ENCODE measurements at regions not wholly inside any gene's neighbourhood (a gene's known extent, or its start where the extent isn't known, plus 50 kb on each side); places are given as distances from the start of the nearest gene placed in this dataset.
"Not testable (repeated sequence)": the region's sequence is repeated elsewhere in the genome, so short reads cannot be mapped to it uniquely, and the experiment has no call there.

DNA sequence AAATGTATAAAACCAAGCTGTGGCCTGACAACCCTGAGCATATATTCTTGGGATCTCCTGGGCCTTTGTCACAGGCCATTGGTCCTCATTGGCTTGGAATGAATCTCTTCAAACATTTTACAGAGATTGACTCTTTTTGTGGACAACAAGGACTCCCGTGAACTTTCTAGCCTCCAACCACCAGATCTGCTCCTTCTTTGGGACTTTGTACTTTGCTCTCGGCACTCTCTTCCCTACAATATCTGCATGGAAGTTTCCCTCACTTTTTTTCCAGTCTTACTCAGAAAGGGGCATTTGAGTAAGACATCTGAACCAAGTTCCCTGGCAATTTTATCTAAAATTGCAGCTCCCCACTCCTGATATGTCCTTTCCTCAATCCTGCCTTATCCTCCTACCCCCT is 158.8 kb downstream of the PHLDA1 start:
- DNase-seq (ENCODE audit: low read depth in 3 of 3), result no peak

DNA sequence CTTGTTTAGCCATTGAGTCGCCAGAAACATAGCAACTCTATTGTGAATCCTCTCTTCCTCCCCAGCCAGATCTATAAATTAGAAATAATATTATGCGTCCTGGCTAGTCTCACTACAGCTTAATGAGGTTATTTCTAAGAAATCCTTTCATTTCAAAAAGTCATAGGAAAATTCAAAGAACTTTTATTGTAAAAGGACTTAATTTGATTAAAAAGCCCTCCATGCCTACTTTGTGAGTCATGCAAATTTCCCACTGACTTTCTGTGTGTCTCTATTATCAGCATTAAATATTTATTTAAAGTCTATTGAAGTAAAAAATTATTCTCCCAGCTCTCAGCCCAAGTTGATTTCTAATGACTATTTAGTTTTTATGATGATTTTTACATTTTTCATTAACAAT is 160.7 kb downstream of the PHLDA1 start:
- DNase-seq (ENCODE audit: low read depth in 3 of 3), result no peak

DNA sequence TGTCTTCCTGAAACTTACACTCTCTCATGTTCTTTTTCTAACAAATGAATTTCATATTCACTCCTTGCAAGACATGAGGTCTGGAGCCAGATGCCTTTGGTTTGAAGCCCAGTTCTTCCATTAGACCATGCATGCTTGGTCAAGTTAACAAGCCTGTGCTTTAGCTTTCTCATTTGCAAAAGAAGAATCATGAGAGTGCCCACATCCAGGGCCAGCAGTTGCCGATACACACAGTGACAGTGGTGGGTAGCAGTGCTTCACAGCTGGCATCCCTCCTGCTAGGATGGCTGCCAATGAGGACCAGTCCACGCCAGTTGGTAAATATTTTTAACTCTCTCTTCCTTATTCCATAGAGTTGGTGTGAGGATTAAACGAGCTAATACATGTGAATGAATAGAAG is 163.1 kb downstream of the PHLDA1 start:
- DNase-seq (ENCODE audit: low read depth in 3 of 3), result no peak

GRCh38 chr12:75865315-75865714 is 166.3 kb downstream of the PHLDA1 start:
- no peak for DNase-seq (ENCODE audit: low read depth in 3 of 3)

- no peak for DNase-seq (ENCODE audit: low read depth in 3 of 3)
Observed at GRCh38 chr12:75864161-75864560, 167.4 kb downstream of the PHLDA1 start.

- DNase-seq (ENCODE audit: low read depth in 3 of 3), result no peak
Observed at GRCh38 chr12:75863533-75863932, 168.0 kb downstream of the PHLDA1 start.

- DNase-seq (ENCODE audit: low read depth in 3 of 3), result no peak
Observed at GRCh38 chr12:75862692-75863471, 168.7 kb downstream of the PHLDA1 start.

- DNase-seq (ENCODE audit: low read depth in 3 of 3), result no peak
Observed at GRCh38 chr12:75859868-75860267, 171.7 kb downstream of the PHLDA1 start.

GRCh38 chr12:75856235-75856634 is 175.3 kb downstream of the PHLDA1 start:
- no peak for DNase-seq (ENCODE audit: low read depth in 3 of 3)

GRCh38 chr12:75855360-75855759 is 176.2 kb downstream of the PHLDA1 start:
- no peak for DNase-seq (ENCODE audit: low read depth in 3 of 3)

GRCh38 chr12:75854681-75855309 is 176.8 kb downstream of the PHLDA1 start:
- no peak for DNase-seq (ENCODE audit: low read depth in 3 of 3)

DNA sequence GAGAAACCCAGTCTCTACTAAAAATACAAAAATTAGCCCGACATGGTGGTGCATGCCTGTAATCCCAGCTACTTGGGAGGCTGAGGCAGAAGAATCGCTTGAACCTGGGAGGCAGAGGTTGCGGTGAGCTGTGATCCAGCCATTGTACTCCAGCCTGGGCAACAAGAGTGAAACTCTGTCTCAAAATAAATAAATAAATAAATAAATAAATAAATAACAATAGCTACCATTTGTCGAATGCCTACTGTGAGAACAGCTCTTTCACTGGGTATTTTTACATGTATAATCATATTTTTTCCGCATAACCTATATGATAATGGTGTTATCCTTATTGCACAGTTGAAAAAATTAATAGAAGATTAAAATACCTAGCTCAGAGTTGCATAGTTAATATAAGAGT is 177.4 kb downstream of the PHLDA1 start:
- DNase-seq (ENCODE audit: low read depth in 3 of 3), result not testable (repeated sequence)

DNA sequence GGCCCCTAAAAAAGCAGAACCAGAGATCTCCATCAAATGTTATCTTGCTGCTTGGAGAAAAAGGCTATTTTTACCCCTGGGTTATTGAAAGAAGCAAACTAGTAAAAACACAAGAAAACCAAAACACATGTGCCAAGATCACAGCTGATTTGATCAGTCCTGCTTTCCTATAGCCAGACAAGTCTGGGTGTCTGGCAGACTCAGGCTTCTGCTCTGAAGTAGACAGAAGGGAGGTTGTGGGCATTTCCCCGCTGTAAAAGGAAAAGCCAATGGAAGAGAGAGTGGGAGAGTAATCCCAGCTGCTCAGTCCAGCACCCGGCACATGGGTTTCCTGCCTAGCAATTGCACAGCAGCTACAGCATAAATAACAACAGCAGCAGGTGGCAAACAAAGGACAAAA is 177.9 kb downstream of the PHLDA1 start:
- no peak for DNase-seq (ENCODE audit: low read depth in 3 of 3)

GRCh38 chr12:75852956-75853355 is 178.6 kb downstream of the PHLDA1 start:
- no peak for DNase-seq (ENCODE audit: low read depth in 3 of 3)

DNA sequence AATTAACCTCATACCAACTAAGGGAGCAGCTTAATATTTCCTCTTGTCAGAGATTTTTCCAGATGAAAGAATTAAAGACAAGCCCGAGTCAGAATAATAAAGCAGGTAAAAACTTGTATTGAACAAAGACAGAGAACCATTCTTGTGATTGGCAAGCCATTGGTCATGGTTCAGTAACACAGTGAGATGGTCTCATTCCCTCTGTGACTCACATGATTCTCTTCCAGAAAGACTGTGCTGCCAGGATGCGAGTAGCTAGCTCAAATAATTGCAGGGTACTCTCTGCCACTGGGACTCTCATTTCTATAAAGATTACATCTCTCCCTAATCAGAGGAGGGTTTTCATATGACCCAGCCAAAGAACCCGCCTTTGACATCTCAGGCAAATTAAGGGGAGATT is 179.4 kb downstream of the PHLDA1 start:
- DNase-seq (ENCODE audit: low read depth in 3 of 3), result no peak

GRCh38 chr12:75850721-75851462 is 180.7 kb downstream of the PHLDA1 start:
- DNase-seq (ENCODE audit: low read depth in 3 of 3), result no peak

DNA sequence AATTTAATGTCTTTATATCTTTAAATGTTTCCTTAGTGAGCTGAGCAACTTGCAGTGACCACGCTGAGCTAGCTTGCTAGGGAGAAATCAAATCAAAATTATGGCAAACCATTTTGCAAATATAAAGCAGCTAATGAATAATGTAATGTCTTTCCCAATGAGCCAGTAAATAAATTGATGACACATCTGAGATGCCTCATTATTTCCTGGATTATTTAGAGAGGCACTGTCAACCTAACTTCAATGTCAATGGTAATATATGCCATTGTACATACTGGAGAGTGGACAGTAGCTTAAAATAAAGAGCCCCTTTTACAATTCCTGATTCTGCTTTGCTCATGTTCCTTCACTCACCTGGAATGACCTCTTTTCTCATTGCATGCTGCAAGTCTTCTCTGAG is 182.6 kb downstream of the PHLDA1 start:
- DNase-seq (ENCODE audit: low read depth in 3 of 3), result no peak

DNA sequence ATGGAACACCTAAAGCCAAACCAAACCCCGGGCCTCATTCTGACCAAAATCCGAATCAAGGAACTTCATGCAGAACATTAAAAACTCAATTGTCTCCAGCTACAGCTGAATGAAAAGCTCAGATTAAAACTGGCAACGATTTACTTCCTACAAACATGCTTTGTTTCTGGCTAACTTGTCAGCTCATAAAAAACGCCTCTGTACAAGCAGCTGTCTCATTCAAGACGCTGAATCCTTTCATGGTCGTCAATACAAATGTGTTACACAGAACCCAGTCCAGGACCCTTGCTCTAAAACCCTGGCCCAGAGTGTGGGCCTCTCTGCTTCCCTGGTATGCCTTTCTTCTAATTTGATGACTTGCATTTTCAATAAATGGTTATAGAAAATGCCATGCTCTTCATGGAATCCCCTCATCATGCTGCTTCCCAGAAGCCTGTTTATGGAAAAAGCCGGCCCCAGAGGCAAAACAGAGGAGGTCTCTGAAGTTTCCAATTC is 183.1 kb downstream of the PHLDA1 start:
- DNase-seq (ENCODE audit: low read depth in 3 of 3), result no peak

DNA sequence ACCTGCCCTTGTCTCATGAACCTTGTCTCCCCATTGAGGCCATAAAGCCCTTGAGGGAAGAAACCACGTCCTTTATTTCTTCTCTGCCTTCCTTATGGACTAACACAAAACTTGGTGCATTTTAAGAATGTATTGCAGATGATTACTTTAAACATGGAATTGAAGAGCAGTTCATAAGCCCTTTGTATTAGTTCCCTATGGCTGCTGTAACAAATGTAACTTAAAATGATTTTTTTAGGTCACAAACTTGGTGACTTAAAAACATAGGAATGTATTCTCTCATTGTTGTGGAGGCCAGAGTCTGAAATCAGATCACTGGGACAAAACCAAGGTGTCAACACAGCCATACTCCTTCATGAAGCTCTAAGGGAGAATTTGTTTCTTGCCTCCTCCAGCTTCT is 185.5 kb downstream of the PHLDA1 start:
- DNase-seq (ENCODE audit: low read depth in 3 of 3), result no peak

DNA sequence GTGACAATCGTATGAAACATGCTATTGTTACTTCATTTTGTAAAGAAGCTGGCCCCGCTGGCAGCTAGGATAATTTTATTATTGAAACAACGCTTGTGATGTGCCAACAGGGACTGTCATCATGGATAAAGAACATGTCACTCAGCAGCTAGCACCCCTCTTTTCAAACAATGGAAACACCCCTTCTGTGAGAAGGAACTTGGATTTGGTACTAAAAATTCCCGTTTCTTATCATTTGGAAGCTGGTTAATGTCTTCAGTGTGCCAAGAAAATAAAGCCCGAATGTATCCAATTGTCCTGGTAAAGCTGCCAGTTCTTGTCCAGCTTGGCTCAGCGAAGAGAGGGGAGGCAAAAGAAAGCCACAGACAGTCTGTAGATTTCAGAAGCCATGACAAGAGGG is 186.6 kb downstream of the PHLDA1 start:
- no peak for DNase-seq (ENCODE audit: low read depth in 3 of 3)

GRCh38 chr12:75844049-75844770 is 187.4 kb downstream of the PHLDA1 start:
- no peak for DNase-seq (ENCODE audit: low read depth in 3 of 3)

- DNase-seq (ENCODE audit: low read depth in 3 of 3), result no peak
Observed at GRCh38 chr12:75842090-75842489, 189.5 kb downstream of the PHLDA1 start.

All from stimulated activated CD4-positive, alpha-beta T cell treated with anti-CD3 and anti-CD28 coated beads, TNF-alpha, amount 100 ng/mL, for 48 hours (primary cell).